GM23338 (cell line): ENCODE measurements at regions not wholly inside any gene's neighbourhood (a gene's known extent, or its start where the extent isn't known, plus 50 kb on each side); places are given as distances from the start of the nearest gene placed in this dataset.

ENCODE experiments used
- ATAC-seq: fragments of 200-7000 bp; cut with Tn5 transposase; 3 replicates; pipeline ENCODE4 v1.9.1; 2020
- DNase-seq: peaks from one replicate; pipeline ENCODE4 v3.0.0-alpha.2; 2015; ENCODE audit warnings: low spot score
- H2AFZ ChIP-seq: fragments of 200-600 bp; sonication (generic); 2 replicates; pipeline ENCODE4 v1.8.0; 2016; ENCODE audit warnings: antibody characterized with exemption, mild to moderate bottlenecking, moderate library complexity
- H3F3A ChIP-seq: fragments of 200-600 bp; sonication (generic); replicated peaks from 2 replicates; pipeline ENCODE4 v1.8.0; 2017; ENCODE audit warnings: antibody characterized with exemption, mixed run types, low read depth
- H3K27ac ChIP-seq: fragments of 200-600 bp; sonication (generic); 2 replicates; pipeline ENCODE4 v1.6.1; 2016; ENCODE audit warnings: low read depth
- H3K27me3 ChIP-seq: fragments of 200-600 bp; sonication (generic); 2 replicates; pipeline ENCODE4 v1.8.0; 2016; ENCODE audit warnings: mild to moderate bottlenecking, mixed run types, moderate library complexity; ENCODE audit not compliant: insufficient read depth
- H3K36me3 ChIP-seq: fragments of 200-600 bp; sonication (generic); 2 replicates; pipeline ENCODE4 v1.8.0; 2016; ENCODE audit warnings: mild to moderate bottlenecking; ENCODE audit not compliant: insufficient read depth
- H3K4me1 ChIP-seq: fragments of 200-600 bp; sonication (generic); 2 replicates; pipeline ENCODE4 v1.8.0; 2016; ENCODE audit warnings: mild to moderate bottlenecking, moderate library complexity; ENCODE audit not compliant: insufficient read depth
- H3K4me2 ChIP-seq: fragments of 200-600 bp; sonication (generic); 2 replicates; pipeline ENCODE4 v1.7.1; 2017; ENCODE audit warnings: mixed run types
- H3K4me3 ChIP-seq: fragments of 200-600 bp; sonication (generic); 2 replicates; pipeline ENCODE4 v1.6.1; 2016; ENCODE audit warnings: mixed run types
- H3K79me2 ChIP-seq: fragments of 200-600 bp; sonication (generic); replicated peaks from 2 replicates; pipeline ENCODE4 v1.8.0; 2017; ENCODE audit warnings: mild to moderate bottlenecking; ENCODE audit not compliant: insufficient read depth
- H3K9me2 ChIP-seq: fragments of 200-600 bp; sonication (generic); 2 replicates; pipeline ENCODE4 v1.8.0; 2017; ENCODE audit not compliant: insufficient read depth
- H4K20me1 ChIP-seq: fragments of 200-600 bp; sonication (generic); replicated peaks from 2 replicates; pipeline ENCODE4 v1.8.0; 2017; ENCODE audit warnings: mild to moderate bottlenecking; ENCODE audit not compliant: insufficient read depth
- H3K27ac Mint-ChIP-seq: 2 replicates; pipeline ENCODE4 v1.8.0; 2020; ENCODE audit warnings: inconsistent platforms, mild to moderate bottlenecking, moderate library complexity, mixed read lengths
- H3K27me3 Mint-ChIP-seq: 3 replicates; pipeline ENCODE4 v1.8.0; 2022; ENCODE audit warnings: low read depth, mild to moderate bottlenecking, moderate library complexity, mixed read lengths, inconsistent platforms; ENCODE audit not compliant: insufficient read depth, poor library complexity
- H3K36me3 Mint-ChIP-seq: 3 replicates; pipeline ENCODE4 v1.8.0; 2021; ENCODE audit warnings: low read depth, mild to moderate bottlenecking, inconsistent platforms, moderate library complexity, mixed read lengths
- H3K4me1 Mint-ChIP-seq: 3 replicates; pipeline ENCODE4 v1.8.0; 2020; ENCODE audit warnings: mild to moderate bottlenecking, inconsistent platforms, mixed read lengths
- H3K4me3 Mint-ChIP-seq: 3 replicates; pipeline ENCODE4 v1.8.0; 2021; ENCODE audit warnings: moderate library complexity, mild to moderate bottlenecking, inconsistent platforms, mixed read lengths
- H3K9me3 Mint-ChIP-seq: 3 replicates; pipeline ENCODE4 v1.8.0; 2020; ENCODE audit warnings: moderate library complexity, mild to moderate bottlenecking, inconsistent platforms, mixed read lengths
- CREB1 ChIP-seq: fragments of 250-450 bp; sonication (Bioruptor Pico); IDR thresholded peaks from 2 replicates; pipeline ENCODE4 v1.5.0; 2020; ENCODE audit warnings: low read depth, mild to moderate bottlenecking, moderate library complexity
- CTCF ChIP-seq, 2 experiments: fragments of 200-600 bp in 1 of 2; sonication (generic) in 1 of 2; conservative IDR thresholded peaks; 2 replicates each; pipeline versions ENCODE4 v1.5.1 to v1.6.1; 2016 to 2017; ENCODE audit warnings: antibody characterized with exemption in 2 of 2, low read depth in 2 of 2, mild to moderate bottlenecking in 2 of 2, moderate library complexity in 1 of 2
- ETS1 ChIP-seq: IDR thresholded peaks from 2 replicates; pipeline ENCODE4 v1.6.1; 2016; ENCODE audit warnings: antibody characterized with exemption
- EZH2 ChIP-seq: fragments of 200-600 bp; sonication (generic); IDR thresholded peaks from one replicate; pipeline ENCODE4 v1.8.0; 2017; ENCODE audit warnings: antibody characterized with exemption, mild to moderate bottlenecking, low read depth; ENCODE audit not compliant: unreplicated experiment
- EZH2phosphoT487 ChIP-seq: fragments of 200-600 bp; sonication (generic); IDR thresholded peaks from one replicate; pipeline ENCODE4 v1.8.1; 2018; ENCODE audit warnings: antibody characterized with exemption; ENCODE audit not compliant: unreplicated experiment
- JUNB ChIP-seq: IDR thresholded peaks from one replicate; pipeline ENCODE4 v1.6.1; 2016; ENCODE audit warnings: antibody characterized with exemption; ENCODE audit not compliant: unreplicated experiment
- NANOG ChIP-seq: IDR thresholded peaks from 2 replicates; pipeline ENCODE4 v1.6.1; 2016; ENCODE audit warnings: antibody characterized with exemption, borderline replicate concordance
- POLR2AphosphoS5 ChIP-seq: IDR thresholded peaks from 2 replicates; pipeline ENCODE4 v1.6.1; 2016; ENCODE audit warnings: antibody characterized with exemption, low read depth
- STAT1 ChIP-seq: IDR thresholded peaks from one replicate; pipeline ENCODE4 v1.6.1; 2016; ENCODE audit warnings: antibody characterized with exemption; ENCODE audit not compliant: unreplicated experiment
- ZNF114 ChIP-seq: fragments of 250-450 bp; sonication (Bioruptor Pico); IDR thresholded peaks from 2 replicates; pipeline ENCODE4 v1.5.0; 2020; ENCODE audit warnings: mild to moderate bottlenecking, moderate library complexity
- ZNF331 ChIP-seq: fragments of 250-450 bp; sonication (Bioruptor Pico); IDR thresholded peaks from 2 replicates; pipeline ENCODE4 v1.5.0; 2020; ENCODE audit warnings: low read depth, mild to moderate bottlenecking, moderate library complexity
- TF ChIP-seq, protein P1 (sequence below): IDR thresholded peaks from one replicate; pipeline ENCODE4 v1.6.1; 2018; ENCODE audit warnings: antibody characterized with exemption; ENCODE audit not compliant: unreplicated experiment
- TF ChIP-seq, protein P2 (sequence below): fragments of 250-450 bp; sonication (Bioruptor Pico); IDR thresholded peaks from 2 replicates; pipeline ENCODE4 v1.5.0; 2020; ENCODE audit warnings: mild to moderate bottlenecking, moderate library complexity

- Histone ChIP-seq H3K79me2 (no peaks in the 10 kb centered on the region), H4K20me1 (no peaks in the 10 kb centered on the region), H3K27ac (no peak overlapping the region), H3K4me2 (no peak overlapping the region), H3K27me3 (no peaks in the 10 kb centered on the region), H2AFZ (no peak overlapping the region), H3K9me2 (peaks cover 3% of the 10 kb centered on the region; the same call in 1 of the 2 replicates), H3K4me1 (peaks cover 10% of the 10 kb centered on the region; the same call in 1 of the 2 replicates), H3K4me3 (no peak overlapping the region), H3F3A (no peaks in the 10 kb centered on the region), H3K36me3 (no peaks in the 10 kb centered on the region)
- Mint-ChIP-seq H3K27ac (no peak overlapping the region), H3K36me3 (no peaks in the 10 kb centered on the region), H3K4me3 (no peak overlapping the region), H3K27me3 (no peaks in the 10 kb centered on the region), H3K9me3 (no peaks in the 10 kb centered on the region), H3K4me1 (peaks cover 14% of the 10 kb centered on the region; the same call in 2 of the 3 replicates)
- ATAC-seq = no peak
- no peak for DNase-seq
- no peak for TF ChIP-seq EZH2
- TF ChIP-seq JUNB = no peak
- TF ChIP-seq, protein P1, sequence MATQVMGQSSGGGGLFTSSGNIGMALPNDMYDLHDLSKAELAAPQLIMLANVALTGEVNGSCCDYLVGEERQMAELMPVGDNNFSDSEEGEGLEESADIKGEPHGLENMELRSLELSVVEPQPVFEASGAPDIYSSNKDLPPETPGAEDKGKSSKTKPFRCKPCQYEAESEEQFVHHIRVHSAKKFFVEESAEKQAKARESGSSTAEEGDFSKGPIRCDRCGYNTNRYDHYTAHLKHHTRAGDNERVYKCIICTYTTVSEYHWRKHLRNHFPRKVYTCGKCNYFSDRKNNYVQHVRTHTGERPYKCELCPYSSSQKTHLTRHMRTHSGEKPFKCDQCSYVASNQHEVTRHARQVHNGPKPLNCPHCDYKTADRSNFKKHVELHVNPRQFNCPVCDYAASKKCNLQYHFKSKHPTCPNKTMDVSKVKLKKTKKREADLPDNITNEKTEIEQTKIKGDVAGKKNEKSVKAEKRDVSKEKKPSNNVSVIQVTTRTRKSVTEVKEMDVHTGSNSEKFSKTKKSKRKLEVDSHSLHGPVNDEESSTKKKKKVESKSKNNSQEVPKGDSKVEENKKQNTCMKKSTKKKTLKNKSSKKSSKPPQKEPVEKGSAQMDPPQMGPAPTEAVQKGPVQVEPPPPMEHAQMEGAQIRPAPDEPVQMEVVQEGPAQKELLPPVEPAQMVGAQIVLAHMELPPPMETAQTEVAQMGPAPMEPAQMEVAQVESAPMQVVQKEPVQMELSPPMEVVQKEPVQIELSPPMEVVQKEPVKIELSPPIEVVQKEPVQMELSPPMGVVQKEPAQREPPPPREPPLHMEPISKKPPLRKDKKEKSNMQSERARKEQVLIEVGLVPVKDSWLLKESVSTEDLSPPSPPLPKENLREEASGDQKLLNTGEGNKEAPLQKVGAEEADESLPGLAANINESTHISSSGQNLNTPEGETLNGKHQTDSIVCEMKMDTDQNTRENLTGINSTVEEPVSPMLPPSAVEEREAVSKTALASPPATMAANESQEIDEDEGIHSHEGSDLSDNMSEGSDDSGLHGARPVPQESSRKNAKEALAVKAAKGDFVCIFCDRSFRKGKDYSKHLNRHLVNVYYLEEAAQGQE = no peak
- TF ChIP-seq POLR2AphosphoS5 = no peak
- no peak for TF ChIP-seq CTCF (conservative IDR thresholded peaks at IDR 0.05; ENCODE audit: low read depth in 2 of 2)
- TF ChIP-seq ETS1 = no peak
- TF ChIP-seq NANOG = no peak
- no peak for TF ChIP-seq ZNF331 (CRISPR knock-in tag)
- no peak for TF ChIP-seq ZNF114 (CRISPR knock-in tag)
- no peak for TF ChIP-seq CREB1
- no peak for TF ChIP-seq STAT1
- no peak for TF ChIP-seq EZH2phosphoT487
- TF ChIP-seq, protein P2, sequence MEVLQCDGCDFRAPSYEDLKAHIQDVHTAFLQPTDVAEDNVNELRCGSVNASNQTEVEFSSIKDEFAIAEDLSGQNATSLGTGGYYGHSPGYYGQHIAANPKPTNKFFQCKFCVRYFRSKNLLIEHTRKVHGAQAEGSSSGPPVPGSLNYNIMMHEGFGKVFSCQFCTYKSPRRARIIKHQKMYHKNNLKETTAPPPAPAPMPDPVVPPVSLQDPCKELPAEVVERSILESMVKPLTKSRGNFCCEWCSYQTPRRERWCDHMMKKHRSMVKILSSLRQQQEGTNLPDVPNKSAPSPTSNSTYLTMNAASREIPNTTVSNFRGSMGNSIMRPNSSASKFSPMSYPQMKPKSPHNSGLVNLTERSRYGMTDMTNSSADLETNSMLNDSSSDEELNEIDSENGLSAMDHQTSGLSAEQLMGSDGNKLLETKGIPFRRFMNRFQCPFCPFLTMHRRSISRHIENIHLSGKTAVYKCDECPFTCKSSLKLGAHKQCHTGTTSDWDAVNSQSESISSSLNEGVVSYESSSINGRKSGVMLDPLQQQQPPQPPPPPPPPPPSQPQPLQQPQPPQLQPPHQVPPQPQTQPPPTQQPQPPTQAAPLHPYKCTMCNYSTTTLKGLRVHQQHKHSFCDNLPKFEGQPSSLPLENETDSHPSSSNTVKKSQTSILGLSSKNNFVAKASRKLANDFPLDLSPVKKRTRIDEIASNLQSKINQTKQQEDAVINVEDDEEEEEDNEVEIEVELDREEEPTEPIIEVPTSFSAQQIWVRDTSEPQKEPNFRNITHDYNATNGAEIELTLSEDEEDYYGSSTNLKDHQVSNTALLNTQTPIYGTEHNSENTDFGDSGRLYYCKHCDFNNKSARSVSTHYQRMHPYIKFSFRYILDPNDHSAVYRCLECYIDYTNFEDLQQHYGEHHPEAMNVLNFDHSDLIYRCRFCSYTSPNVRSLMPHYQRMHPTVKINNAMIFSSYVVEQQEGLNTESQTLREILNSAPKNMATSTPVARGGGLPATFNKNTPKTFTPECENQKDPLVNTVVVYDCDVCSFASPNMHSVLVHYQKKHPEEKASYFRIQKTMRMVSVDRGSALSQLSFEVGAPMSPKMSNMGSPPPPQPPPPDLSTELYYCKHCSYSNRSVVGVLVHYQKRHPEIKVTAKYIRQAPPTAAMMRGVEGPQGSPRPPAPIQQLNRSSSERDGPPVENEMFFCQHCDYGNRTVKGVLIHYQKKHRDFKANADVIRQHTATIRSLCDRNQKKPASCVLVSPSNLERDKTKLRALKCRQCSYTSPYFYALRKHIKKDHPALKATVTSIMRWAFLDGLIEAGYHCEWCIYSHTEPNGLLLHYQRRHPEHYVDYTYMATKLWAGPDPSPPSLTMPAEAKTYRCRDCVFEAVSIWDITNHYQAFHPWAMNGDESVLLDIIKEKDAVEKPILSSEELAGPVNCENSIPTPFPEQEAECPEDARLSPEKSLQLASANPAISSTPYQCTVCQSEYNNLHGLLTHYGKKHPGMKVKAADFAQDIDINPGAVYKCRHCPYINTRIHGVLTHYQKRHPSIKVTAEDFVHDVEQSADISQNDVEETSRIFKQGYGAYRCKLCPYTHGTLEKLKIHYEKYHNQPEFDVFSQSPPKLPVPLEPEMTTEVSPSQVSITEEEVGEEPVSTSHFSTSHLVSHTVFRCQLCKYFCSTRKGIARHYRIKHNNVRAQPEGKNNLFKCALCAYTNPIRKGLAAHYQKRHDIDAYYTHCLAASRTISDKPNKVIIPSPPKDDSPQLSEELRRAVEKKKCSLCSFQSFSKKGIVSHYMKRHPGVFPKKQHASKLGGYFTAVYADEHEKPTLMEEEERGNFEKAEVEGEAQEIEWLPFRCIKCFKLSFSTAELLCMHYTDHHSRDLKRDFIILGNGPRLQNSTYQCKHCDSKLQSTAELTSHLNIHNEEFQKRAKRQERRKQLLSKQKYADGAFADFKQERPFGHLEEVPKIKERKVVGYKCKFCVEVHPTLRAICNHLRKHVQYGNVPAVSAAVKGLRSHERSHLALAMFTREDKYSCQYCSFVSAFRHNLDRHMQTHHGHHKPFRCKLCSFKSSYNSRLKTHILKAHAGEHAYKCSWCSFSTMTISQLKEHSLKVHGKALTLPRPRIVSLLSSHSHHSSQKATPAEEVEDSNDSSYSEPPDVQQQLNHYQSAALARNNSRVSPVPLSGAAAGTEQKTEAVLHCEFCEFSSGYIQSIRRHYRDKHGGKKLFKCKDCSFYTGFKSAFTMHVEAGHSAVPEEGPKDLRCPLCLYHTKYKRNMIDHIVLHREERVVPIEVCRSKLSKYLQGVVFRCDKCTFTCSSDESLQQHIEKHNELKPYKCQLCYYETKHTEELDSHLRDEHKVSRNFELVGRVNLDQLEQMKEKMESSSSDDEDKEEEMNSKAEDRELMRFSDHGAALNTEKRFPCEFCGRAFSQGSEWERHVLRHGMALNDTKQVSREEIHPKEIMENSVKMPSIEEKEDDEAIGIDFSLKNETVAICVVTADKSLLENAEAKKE (CRISPR knock-in tag) = no peak
These were observed 281.6 kb upstream of the CRIM1 start for GRCh38 chr2:36074008-36074407.
